Osteoblast (primary cell): ENCODE measurements at regions not wholly inside any gene's neighbourhood (a gene's known extent, or its start where the extent isn't known, plus 50 kb on each side); places are given as distances from the start of the nearest gene placed in this dataset.

ENCODE experiments used
- DNase-seq: peaks from one replicate; pipeline ENCODE4 v3.0.0; 2011; ENCODE audit warnings: low spot score, mixed read lengths; ENCODE audit not compliant: insufficient read length; ENCODE audit errors: missing footprints
- H2AFZ ChIP-seq: 2 replicates; pipeline ENCODE4 v1.6.0; 2011; ENCODE audit warnings: mild to moderate bottlenecking, low read length
- H3K27ac ChIP-seq: 2 replicates; pipeline ENCODE4 v1.5.1; 2011; ENCODE audit warnings: mild to moderate bottlenecking, low read depth, low read length, moderate library complexity
- H3K27me3 ChIP-seq: 2 replicates; pipeline ENCODE4 v1.6.0; 2012; ENCODE audit warnings: mild to moderate bottlenecking, control low read depth, inconsistent platforms, low read length, moderate library complexity; ENCODE audit not compliant: insufficient read depth
- H3K36me3 ChIP-seq: 2 replicates; pipeline ENCODE4 v1.5.1; 2011; ENCODE audit warnings: mild to moderate bottlenecking, low read length, control low read depth, moderate library complexity; ENCODE audit not compliant: insufficient read depth
- H3K4me1 ChIP-seq: 2 replicates; pipeline ENCODE4 v1.5.1; 2011; ENCODE audit warnings: mild to moderate bottlenecking, low read length, control low read depth, moderate library complexity; ENCODE audit not compliant: insufficient read depth
- H3K4me2 ChIP-seq: 2 replicates; pipeline ENCODE4 v1.6.0; 2011; ENCODE audit warnings: mild to moderate bottlenecking, low read length; ENCODE audit not compliant: insufficient read depth
- H3K4me3 ChIP-seq: fragments of 200-600 bp; sonication (generic); 3 replicates; pipeline ENCODE4 v1.5.1; 2012; ENCODE audit warnings: mild to moderate bottlenecking, low read length, inconsistent platforms; ENCODE audit not compliant: insufficient read depth
- H3K79me2 ChIP-seq: 2 replicates; pipeline ENCODE4 v1.6.0; 2012; ENCODE audit warnings: mild to moderate bottlenecking, low read length, control low read depth, inconsistent platforms; ENCODE audit not compliant: insufficient read depth
- H3K9me3 ChIP-seq: 2 replicates; pipeline ENCODE4 v1.5.1; 2011; ENCODE audit warnings: low read depth, low read length, control low read depth
- H4K20me1 ChIP-seq: 2 replicates; pipeline ENCODE4 v1.6.0; 2012; ENCODE audit warnings: mild to moderate bottlenecking, low read length, control low read depth; ENCODE audit not compliant: insufficient read depth
- TF ChIP-seq, protein P1 (sequence below): IDR thresholded peaks from 2 replicates; pipeline ENCODE4 v1.5.1; 2011; ENCODE audit warnings: mild to moderate bottlenecking, low read depth, low read length, moderate library complexity; ENCODE audit errors: extremely low read depth

DNA sequence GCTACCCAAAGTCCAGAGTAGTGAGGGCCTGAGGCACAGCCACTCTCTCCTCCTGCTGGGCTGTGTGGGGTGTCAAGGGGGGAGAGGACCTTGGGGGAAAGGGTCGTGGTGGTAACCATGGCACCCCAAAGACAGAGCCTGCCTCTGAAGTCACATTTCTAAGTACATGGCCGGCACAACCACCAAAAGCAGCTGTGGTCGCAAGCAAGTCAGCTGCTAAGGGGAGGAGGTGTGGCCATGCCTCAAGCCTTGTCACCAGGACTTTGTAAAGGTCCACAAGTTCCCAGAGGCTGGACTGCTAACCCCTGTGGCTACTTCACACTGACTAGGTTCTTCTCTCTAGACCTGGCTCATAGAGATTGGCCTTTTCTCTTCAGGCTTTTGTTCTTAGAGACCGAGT, 310.6 kb downstream of the LMX1A start:
- DNase-seq = no peak
- no peaks in the 10 kb centered on the region for H3K79me2 ChIP-seq
- H2AFZ ChIP-seq = no peak overlapping the region
- H4K20me1 ChIP-seq = no peaks in the 10 kb centered on the region
- H3K4me2 ChIP-seq = no peak overlapping the region
- H3K27me3 ChIP-seq = no peaks in the 10 kb centered on the region
- no peaks in the 10 kb centered on the region for H3K4me1 ChIP-seq
- no peak overlapping the region for H3K4me3 ChIP-seq
- TF ChIP-seq, protein P1, sequence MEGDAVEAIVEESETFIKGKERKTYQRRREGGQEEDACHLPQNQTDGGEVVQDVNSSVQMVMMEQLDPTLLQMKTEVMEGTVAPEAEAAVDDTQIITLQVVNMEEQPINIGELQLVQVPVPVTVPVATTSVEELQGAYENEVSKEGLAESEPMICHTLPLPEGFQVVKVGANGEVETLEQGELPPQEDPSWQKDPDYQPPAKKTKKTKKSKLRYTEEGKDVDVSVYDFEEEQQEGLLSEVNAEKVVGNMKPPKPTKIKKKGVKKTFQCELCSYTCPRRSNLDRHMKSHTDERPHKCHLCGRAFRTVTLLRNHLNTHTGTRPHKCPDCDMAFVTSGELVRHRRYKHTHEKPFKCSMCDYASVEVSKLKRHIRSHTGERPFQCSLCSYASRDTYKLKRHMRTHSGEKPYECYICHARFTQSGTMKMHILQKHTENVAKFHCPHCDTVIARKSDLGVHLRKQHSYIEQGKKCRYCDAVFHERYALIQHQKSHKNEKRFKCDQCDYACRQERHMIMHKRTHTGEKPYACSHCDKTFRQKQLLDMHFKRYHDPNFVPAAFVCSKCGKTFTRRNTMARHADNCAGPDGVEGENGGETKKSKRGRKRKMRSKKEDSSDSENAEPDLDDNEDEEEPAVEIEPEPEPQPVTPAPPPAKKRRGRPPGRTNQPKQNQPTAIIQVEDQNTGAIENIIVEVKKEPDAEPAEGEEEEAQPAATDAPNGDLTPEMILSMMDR = no peak
- peaks cover 2% of the 10 kb centered on the region for H3K9me3 ChIP-seq
- no peaks in the 10 kb centered on the region for H3K36me3 ChIP-seq
- no peak overlapping the region for H3K27ac ChIP-seq

DNA sequence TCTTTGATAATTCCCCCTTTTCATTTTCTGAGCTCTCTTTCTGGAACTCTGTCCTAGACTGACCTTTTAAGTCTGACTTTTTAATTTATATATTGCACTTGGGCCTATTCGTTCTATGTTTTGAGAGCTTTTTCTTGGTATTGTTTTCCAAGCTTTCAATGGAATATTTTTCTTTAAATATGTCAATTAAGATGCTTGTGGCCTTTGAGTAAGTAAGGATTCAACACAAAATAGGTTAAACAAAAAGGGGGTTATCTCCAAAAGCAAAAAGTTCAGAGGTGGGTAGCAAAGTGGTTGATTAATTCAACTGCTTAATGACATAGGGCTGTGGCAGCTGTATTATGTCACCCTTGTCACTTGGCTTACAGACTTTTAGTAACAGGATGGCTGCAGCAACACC, 315.9 kb downstream of the LMX1A start:
- Histone ChIP-seq H3K79me2 (no peaks in the 10 kb centered on the region), H3K27me3 (no peaks in the 10 kb centered on the region), H3K4me1 (no peaks in the 10 kb centered on the region), H3K4me2 (no peak overlapping the region), H2AFZ (no peak overlapping the region), H3K9me3 (peaks cover 2% of the 10 kb centered on the region), H3K4me3 (no peak overlapping the region), H3K36me3 (no peaks in the 10 kb centered on the region), H3K27ac (no peak overlapping the region), H4K20me1 (no peaks in the 10 kb centered on the region)
- no peak for DNase-seq
- TF ChIP-seq, protein P1 = no peak

DNA sequence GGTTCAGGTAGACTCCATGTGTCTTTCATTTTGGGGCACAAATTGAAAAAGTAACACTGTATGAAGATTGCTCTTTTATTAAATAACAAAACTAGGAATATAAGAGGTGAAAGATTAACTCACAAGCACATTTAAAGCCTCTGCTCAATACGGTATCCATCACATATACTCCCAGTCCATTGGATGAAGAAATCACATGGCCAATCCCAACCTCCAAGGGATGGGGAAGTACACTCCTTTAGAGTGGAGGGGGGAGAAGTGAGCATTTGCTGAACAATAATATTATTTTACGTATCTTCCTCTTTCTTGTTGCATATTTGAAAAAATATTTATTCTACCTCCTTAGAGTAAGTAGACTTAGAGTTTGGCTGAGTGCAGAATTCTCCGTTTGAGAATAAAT, 316.5 kb downstream of the LMX1A start:
- Histone ChIP-seq H3K79me2 (no peaks in the 10 kb centered on the region), H3K4me3 (no peak overlapping the region), H3K36me3 (no peaks in the 10 kb centered on the region), H3K9me3 (peaks cover 2% of the 10 kb centered on the region), H4K20me1 (no peaks in the 10 kb centered on the region), H2AFZ (no peak overlapping the region), H3K27me3 (no peaks in the 10 kb centered on the region), H3K4me2 (no peak overlapping the region), H3K4me1 (no peaks in the 10 kb centered on the region), H3K27ac (no peak overlapping the region)
- TF ChIP-seq, protein P1 = no peak
- DNase-seq = no peak

DNA sequence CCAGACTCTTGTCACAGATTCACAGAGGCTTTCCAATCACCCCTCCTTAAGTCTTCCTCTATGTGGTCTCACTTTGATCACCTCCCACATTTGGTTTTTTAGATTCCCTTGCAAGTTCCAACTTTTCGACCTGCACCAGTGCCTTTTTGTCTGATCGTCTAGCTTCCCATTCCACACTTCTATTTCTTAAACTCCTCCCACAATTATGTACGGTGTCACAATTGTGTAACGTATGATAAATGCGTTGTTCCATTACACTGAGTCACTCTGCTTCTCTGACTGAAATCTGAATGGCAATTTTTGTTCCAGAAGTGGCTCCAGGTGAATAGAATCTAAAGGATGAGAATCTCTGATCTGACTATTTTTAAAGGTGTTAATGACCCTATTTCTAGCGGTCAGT, 320.1 kb downstream of the LMX1A start:
- Histone ChIP-seq H4K20me1 (no peaks in the 10 kb centered on the region), H3K79me2 (no peaks in the 10 kb centered on the region), H3K4me1 (no peaks in the 10 kb centered on the region), H3K27ac (no peak overlapping the region), H3K4me2 (no peak overlapping the region), H3K4me3 (no peak overlapping the region), H3K36me3 (no peaks in the 10 kb centered on the region), H3K27me3 (no peaks in the 10 kb centered on the region), H2AFZ (no peak overlapping the region), H3K9me3 (peaks cover 2% of the 10 kb centered on the region)
- TF ChIP-seq, protein P1 = no peak
- DNase-seq = no peak
